Colonic mucosa (tissue), 4 donors: ENCODE measurements at regions not wholly inside any gene's neighbourhood (a gene's known extent, or its start where the extent isn't known, plus 50 kb on each side); places are given as distances from the start of the nearest gene placed in this dataset.
A peak's percentile ranks its signal among the peaks of the same experiment; 100 is the strongest.
"Not testable (repeated sequence)": the region's sequence is repeated elsewhere in the genome, so short reads cannot be mapped to it uniquely, and the experiment has no call there.

Experiments used
- DNase-seq: peaks from one replicate; pipeline ENCODE4 v3.0.0-alpha.2; 2020
- H3K27ac ChIP-seq: fragments of 200-600 bp; one replicate; pipeline ENCODE4 v1.8.0; 2021
- H3K27me3 ChIP-seq: fragments of 200-600 bp; one replicate; pipeline ENCODE4 v1.8.0; 2021
- H3K36me3 ChIP-seq: fragments of 200-600 bp; one replicate; pipeline ENCODE4 v1.8.0; 2021
- H3K4me1 ChIP-seq: fragments of 200-600 bp; one replicate; pipeline ENCODE4 v1.8.0; 2021; ENCODE audit warnings: mild to moderate bottlenecking
- H3K4me3 ChIP-seq: fragments of 200-600 bp; one replicate; pipeline ENCODE4 v1.8.0; 2021
- H3K9ac ChIP-seq, 2 donors: one replicate each; pipeline ENCODE4 v1.7.0; 2013; ENCODE audit warnings: control low read depth in 2 of 2, low read depth in 2 of 2, low read length in 2 of 2
- H3K9me3 ChIP-seq: fragments of 200-600 bp; one replicate; pipeline ENCODE4 v1.8.0; 2021
- intact Hi-C: fragments of 100-400 bp; cut with DNase I; formaldehyde crosslinking; loops from one replicate; pipeline ENCODE4 v1.14.1; 2022
- TF ChIP-seq, protein P1 (sequence below): fragments of 200-600 bp; IDR thresholded peaks from one replicate; pipeline ENCODE4 v1.8.0; 2022; ENCODE audit warnings: antibody characterized with exemption, mild to moderate bottlenecking
- donor health status: healthy.
- donor health status: DM: no; HTN: no; CAD: no.
- donor health status: DM: no; HTN: no; CAD: no.

DNA sequence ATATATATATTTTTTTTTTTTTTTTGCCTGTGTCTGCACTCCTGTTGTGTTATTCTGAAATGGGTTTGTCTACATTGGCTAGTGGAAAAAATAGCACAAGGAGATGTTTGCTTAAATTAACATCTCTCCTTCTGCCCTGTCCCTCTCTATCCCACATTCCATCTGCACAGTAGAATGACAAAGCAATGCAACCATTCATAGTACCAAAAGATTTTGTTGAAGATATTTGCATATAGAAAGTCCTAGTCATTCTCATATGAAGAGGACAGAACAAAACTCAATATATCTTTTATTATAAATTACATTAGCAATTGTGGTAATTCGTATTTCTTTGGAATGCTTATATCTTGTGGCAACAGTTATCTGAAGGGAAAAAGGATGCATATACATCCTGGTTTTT lies 88.3 kb upstream of the AGA start:
- DNase-seq, result no peak
- no peak overlapping the region for H3K4me3 ChIP-seq
- H3K4me1 ChIP-seq, result no peaks in the 10 kb centered on the region
- no peaks in the 10 kb centered on the region for H3K9me3 ChIP-seq
- H3K27me3 ChIP-seq, result no peaks in the 10 kb centered on the region
- intact Hi-C loops, result no loop called here
- no peak overlapping the region for H3K27ac ChIP-seq
- TF ChIP-seq, protein P1, sequence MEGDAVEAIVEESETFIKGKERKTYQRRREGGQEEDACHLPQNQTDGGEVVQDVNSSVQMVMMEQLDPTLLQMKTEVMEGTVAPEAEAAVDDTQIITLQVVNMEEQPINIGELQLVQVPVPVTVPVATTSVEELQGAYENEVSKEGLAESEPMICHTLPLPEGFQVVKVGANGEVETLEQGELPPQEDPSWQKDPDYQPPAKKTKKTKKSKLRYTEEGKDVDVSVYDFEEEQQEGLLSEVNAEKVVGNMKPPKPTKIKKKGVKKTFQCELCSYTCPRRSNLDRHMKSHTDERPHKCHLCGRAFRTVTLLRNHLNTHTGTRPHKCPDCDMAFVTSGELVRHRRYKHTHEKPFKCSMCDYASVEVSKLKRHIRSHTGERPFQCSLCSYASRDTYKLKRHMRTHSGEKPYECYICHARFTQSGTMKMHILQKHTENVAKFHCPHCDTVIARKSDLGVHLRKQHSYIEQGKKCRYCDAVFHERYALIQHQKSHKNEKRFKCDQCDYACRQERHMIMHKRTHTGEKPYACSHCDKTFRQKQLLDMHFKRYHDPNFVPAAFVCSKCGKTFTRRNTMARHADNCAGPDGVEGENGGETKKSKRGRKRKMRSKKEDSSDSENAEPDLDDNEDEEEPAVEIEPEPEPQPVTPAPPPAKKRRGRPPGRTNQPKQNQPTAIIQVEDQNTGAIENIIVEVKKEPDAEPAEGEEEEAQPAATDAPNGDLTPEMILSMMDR, result no peak
- no peaks in the 10 kb centered on the region for H3K36me3 ChIP-seq
- no peak overlapping the region for H3K9ac ChIP-seq

DNA sequence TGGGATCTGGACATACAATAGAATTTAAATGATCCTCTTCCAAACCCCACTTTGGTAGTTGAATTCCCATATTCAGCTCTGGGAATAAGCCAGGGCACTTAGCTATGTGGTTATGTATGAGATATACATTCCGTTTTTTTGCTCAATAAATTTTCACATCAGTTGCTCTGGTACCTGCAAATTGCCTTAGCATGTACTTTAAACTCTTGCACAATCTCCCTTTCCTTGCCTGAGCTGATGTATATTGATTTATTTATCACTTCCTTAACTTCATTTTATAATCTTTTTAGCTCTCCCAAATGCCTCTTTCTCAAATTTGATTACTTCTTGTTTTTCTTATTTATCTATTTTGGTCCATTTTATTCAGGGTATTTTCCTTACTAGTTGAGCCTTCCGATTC lies 90.1 kb upstream of the AGA start:
- Histone ChIP-seq H3K9ac (no peak overlapping the region), H3K4me1 (no peaks in the 10 kb centered on the region), H3K9me3 (no peaks in the 10 kb centered on the region), H3K27me3 (no peaks in the 10 kb centered on the region), H3K4me3 (no peak overlapping the region), H3K27ac (no peak overlapping the region), H3K36me3 (no peaks in the 10 kb centered on the region)
- DNase-seq, result no peak
- TF ChIP-seq, protein P1, result no peak
- intact Hi-C loops, result no loop called here

DNA sequence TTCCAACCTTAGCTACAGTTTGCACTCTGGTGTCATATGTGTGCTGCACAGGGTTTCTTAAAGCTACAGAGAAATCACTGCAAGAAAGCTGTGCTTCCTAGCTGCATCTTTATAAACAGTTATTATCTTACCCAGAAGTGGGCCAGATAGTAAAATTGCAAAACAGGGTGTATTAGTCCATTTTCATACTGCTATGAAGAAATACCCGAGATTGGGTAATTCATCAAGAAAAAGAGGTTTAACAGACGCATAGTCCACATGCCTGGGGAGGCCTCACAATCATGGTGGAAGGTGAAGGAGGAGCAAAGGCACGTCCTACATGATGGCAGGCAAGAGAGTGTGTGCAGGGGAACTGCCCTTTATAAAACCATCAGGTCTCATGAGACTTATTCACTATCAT lies 92.6 kb upstream of the AGA start:
- H3K9me3 ChIP-seq, H3K27me3 ChIP-seq, H3K9ac ChIP-seq, DNase-seq, intact Hi-C loops, H3K36me3 ChIP-seq, H3K27ac ChIP-seq, H3K4me3 ChIP-seq, H3K4me1 ChIP-seq: not testable (repeated sequence)

DNA sequence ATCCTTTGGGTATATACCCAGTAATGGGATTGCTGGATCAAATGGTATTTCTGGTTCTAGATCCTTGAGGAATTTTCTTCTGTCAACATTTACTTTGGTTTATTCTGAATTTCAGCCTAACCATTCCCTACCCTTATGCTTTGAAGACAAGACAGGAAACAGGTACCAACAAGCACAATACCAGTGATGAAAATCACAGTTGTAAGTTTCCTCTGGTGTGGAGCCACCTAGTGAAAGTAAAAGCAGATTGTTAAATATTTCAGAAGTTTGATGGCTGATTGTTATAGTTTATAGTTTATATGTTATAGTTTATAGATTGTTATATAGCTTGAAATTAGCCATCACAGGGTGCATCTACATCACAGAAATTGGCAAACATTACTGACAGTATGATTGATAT lies 104.5 kb upstream of the AGA start:
- Histone ChIP-seq H3K27ac (no peak overlapping the region), H3K27me3 (no peaks in the 10 kb centered on the region), H3K9me3 (no peaks in the 10 kb centered on the region), H3K4me1 (no peaks in the 10 kb centered on the region), H3K9ac (no peak overlapping the region), H3K36me3 (no peaks in the 10 kb centered on the region), H3K4me3 (no peak overlapping the region)
- no peak for DNase-seq
- TF ChIP-seq, protein P1, result no peak
- intact Hi-C loops, result loop anchor here (10.0 kb wide), 1 partner anchor 302 kb away; no protein-coding TSS in a partner anchor

DNA sequence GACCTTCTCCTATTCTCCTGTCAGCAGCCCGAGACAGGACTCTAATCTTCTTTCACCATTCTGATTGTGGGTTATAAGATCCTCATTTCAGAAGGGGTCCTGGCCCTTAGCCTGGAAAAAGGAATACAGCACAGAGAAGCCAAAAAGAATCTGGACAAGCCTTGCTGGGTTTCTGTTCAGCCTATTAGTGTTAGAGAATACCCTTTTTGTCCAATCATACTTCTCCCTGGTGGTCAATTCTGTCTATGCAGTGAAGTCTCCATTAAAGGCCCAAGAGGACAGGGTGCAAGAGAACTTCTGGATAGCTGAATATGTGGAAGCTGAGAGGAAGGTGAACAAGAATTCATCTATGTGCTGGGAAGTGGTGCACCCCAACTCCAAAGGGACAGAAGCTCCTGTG lies 105.7 kb upstream of the AGA start:
- H3K36me3 ChIP-seq, result no peaks in the 10 kb centered on the region
- DNase-seq, result no peak
- H3K4me3 ChIP-seq, result no peak overlapping the region
- no peaks in the 10 kb centered on the region for H3K9me3 ChIP-seq
- intact Hi-C loops, result loop anchor here (10.0 kb wide), 1 partner anchor 303 kb away; no protein-coding TSS in a partner anchor
- H3K27me3 ChIP-seq, result no peaks in the 10 kb centered on the region
- H3K9ac ChIP-seq, result no peak overlapping the region
- TF ChIP-seq, protein P1, result no peak
- no peaks in the 10 kb centered on the region for H3K4me1 ChIP-seq
- no peak overlapping the region for H3K27ac ChIP-seq

DNA sequence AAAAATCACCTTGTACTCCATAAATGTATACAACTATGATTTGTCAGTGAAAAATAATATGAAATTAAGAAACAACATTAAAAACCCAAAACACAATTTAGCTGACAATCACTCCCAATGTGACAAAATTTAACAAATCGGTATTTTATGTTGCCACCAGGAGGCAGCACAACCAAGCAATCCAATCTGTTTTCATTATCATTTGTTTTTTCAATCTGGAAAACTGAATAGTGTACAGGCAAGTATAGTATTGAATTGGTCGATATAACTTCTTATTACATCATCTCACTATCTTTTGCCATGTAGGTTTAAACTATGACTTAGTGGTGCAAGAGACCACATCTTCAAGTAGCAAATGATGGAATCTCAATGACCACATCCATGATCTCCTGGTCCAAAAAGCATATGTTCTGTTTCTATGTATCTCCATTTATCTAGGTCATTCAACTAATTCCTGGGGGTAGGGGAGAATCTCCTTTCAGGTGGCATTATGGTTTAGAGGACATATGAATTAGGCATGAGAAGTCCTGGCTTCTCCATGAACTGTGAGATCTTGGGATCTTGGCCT lies 112.9 kb upstream of the AGA start:
- no peaks in the 10 kb centered on the region for H3K27me3 ChIP-seq
- H3K4me3 ChIP-seq, result no peak overlapping the region
- TF ChIP-seq, protein P1, result peak; percentile 47
- intact Hi-C loops, result loop anchor here (5.0 to 10.0 kb wide), 2 partner anchors 850 to 1752 kb away; no protein-coding TSS in a partner anchor
- peak; percentile 27 for DNase-seq
- no peak overlapping the region for H3K9ac ChIP-seq
- H3K27ac ChIP-seq, result no peak overlapping the region
- no peaks in the 10 kb centered on the region for H3K36me3 ChIP-seq
- H3K9me3 ChIP-seq, result no peaks in the 10 kb centered on the region
- H3K4me1 ChIP-seq, result no peaks in the 10 kb centered on the region
